ENCODE measurements at regions not wholly inside any gene's neighbourhood (a gene's known extent, or its start where the extent isn't known, plus 50 kb on each side); places are given as distances from the start of the nearest gene placed in this dataset.

GRCh38 chr11:71150859-71151258 is 101.5 kb downstream of the SHANK2 start:
- Histone ChIP-seq H4K20me1 (ENCODE audit: insufficient read depth) (no peaks in the 10 kb centered on the region), H3K4me3 (IDR thresholded peaks at IDR 0.05; ENCODE audit: insufficient read depth, low read depth, low read length) (no peak overlapping the region), H3K27me3 (ENCODE audit: insufficient read depth, low read depth) (no peaks in the 10 kb centered on the region; the same call in 1 of the 2 replicates), H3K4me2 (no peak overlapping the region), H3K79me2 (ENCODE audit: insufficient read depth, low read depth) (no peaks in the 10 kb centered on the region), H3K27ac (no peak overlapping the region), H3K4me1 (ENCODE audit: low read depth, poor library complexity, severe bottlenecking) (no peaks in the 10 kb centered on the region), H2AFZ (ENCODE audit: low read depth) (no peak overlapping the region), H3K36me3 (ENCODE audit: insufficient read depth) (no peaks in the 10 kb centered on the region), H3K9ac (no peak overlapping the region)
- no peak for TF ChIP-seq CTCF (conservative IDR thresholded peaks at IDR 0.05; ENCODE audit: low read depth, low read length)

- Histone ChIP-seq H3K36me3 (ENCODE audit: insufficient read depth) (no peaks in the 10 kb centered on the region), H3K27me3 (ENCODE audit: insufficient read depth, low read depth) (no peaks in the 10 kb centered on the region; the same call in 1 of the 2 replicates), H3K79me2 (ENCODE audit: insufficient read depth, low read depth) (no peaks in the 10 kb centered on the region), H3K4me1 (ENCODE audit: low read depth, poor library complexity, severe bottlenecking) (no peaks in the 10 kb centered on the region), H4K20me1 (ENCODE audit: insufficient read depth) (no peaks in the 10 kb centered on the region), H3K4me2 (no peak overlapping the region), H3K9ac (no peak overlapping the region), H2AFZ (ENCODE audit: low read depth) (no peak overlapping the region), H3K4me3 (IDR thresholded peaks at IDR 0.05; ENCODE audit: insufficient read depth, low read depth, low read length) (no peak overlapping the region), H3K27ac (no peak overlapping the region)
- TF ChIP-seq CTCF (conservative IDR thresholded peaks at IDR 0.05; ENCODE audit: low read depth, low read length), result no peak
These were observed 103.7 kb downstream of the SHANK2 start for GRCh38 chr11:71148716-71149115.

- no peaks in the 10 kb centered on the region; the same call in 1 of the 2 replicates for H3K27me3 ChIP-seq (ENCODE audit: insufficient read depth, low read depth)
- no peak overlapping the region for H3K4me2 ChIP-seq
- no peak for TF ChIP-seq CTCF (conservative IDR thresholded peaks at IDR 0.05; ENCODE audit: low read depth, low read length)
These were observed 105.0 kb downstream of the SHANK2 start for GRCh38 chr11:71147331-71147730.

GRCh38 chr11:71146846-71147245 is 105.5 kb downstream of the SHANK2 start:
- no peak overlapping the region for H3K4me3 ChIP-seq (IDR thresholded peaks at IDR 0.05; ENCODE audit: insufficient read depth, low read depth, low read length)
- H3K4me1 ChIP-seq (ENCODE audit: low read depth, poor library complexity, severe bottlenecking), result no peaks in the 10 kb centered on the region
- H3K79me2 ChIP-seq (ENCODE audit: insufficient read depth, low read depth), result no peaks in the 10 kb centered on the region
- H3K27ac ChIP-seq, result no peak overlapping the region
- no peak overlapping the region for H3K9ac ChIP-seq
- no peaks in the 10 kb centered on the region; the same call in 1 of the 2 replicates for H3K27me3 ChIP-seq (ENCODE audit: insufficient read depth, low read depth)
- H4K20me1 ChIP-seq (ENCODE audit: insufficient read depth), result no peaks in the 10 kb centered on the region
- no peak overlapping the region for H2AFZ ChIP-seq (ENCODE audit: low read depth)
- no peak overlapping the region for H3K4me2 ChIP-seq
- no peak for TF ChIP-seq CTCF (conservative IDR thresholded peaks at IDR 0.05; ENCODE audit: low read depth, low read length)
- H3K36me3 ChIP-seq (ENCODE audit: insufficient read depth), result no peaks in the 10 kb centered on the region

More at GRCh38 chr11:71147331-71147730, 105.0 kb downstream of the SHANK2 start:
- no peak overlapping the region for H2AFZ ChIP-seq (ENCODE audit: low read depth)
- no peaks in the 10 kb centered on the region for H3K36me3 ChIP-seq (ENCODE audit: insufficient read depth)
- no peaks in the 10 kb centered on the region for H3K79me2 ChIP-seq (ENCODE audit: insufficient read depth, low read depth)
- no peak overlapping the region for H3K27ac ChIP-seq
- H3K4me1 ChIP-seq (ENCODE audit: low read depth, poor library complexity, severe bottlenecking), result no peaks in the 10 kb centered on the region
- no peaks in the 10 kb centered on the region for H4K20me1 ChIP-seq (ENCODE audit: insufficient read depth)
- H3K4me3 ChIP-seq (IDR thresholded peaks at IDR 0.05; ENCODE audit: insufficient read depth, low read depth, low read length), result no peak overlapping the region
- no peak overlapping the region for H3K9ac ChIP-seq
